ENCODE measurements at regions not wholly inside any gene's neighbourhood (a gene's known extent, or its start where the extent isn't known, plus 50 kb on each side); places are given as distances from the start of the nearest gene placed in this dataset.

DNA sequence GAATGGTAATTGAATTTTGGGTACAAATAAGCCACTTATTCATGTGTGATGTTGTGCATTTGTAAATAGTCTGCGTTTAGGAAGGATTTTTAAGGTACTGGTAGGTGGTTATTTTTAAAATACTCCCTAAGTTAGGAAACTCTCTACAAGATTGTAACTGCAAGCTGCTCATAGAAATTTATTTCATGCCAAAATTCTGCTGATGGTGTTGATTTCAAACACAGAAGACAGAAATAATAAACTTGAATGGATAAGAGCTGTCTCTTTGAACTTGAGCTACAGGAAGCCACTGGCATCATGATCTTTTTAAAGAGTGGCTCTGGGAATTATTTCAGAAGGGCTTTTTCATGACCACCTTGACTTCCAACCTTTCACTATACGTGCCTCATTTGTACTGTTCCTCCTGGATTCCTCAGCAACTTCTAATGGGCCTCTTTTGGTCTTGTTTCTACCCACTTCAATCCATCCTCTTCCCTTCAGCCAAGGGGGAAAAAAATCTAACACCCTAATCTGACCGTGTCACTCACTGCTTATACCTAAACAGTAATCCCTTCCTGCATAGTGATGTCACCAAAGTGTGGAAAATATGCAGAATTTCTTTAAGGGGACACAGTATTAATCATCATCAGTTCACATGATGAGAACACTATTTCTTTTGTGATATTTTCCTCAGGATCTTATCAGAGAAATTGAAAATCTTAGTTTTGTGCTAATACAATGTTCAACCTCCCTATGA is 113.6 kb downstream of the PFDN4 start:
- intact Hi-C loops (cut with DNase I) = no loop called here
- no peak for DNase-seq (ENCODE audit: missing footprints)
- ATAC-seq = no peak

DNA sequence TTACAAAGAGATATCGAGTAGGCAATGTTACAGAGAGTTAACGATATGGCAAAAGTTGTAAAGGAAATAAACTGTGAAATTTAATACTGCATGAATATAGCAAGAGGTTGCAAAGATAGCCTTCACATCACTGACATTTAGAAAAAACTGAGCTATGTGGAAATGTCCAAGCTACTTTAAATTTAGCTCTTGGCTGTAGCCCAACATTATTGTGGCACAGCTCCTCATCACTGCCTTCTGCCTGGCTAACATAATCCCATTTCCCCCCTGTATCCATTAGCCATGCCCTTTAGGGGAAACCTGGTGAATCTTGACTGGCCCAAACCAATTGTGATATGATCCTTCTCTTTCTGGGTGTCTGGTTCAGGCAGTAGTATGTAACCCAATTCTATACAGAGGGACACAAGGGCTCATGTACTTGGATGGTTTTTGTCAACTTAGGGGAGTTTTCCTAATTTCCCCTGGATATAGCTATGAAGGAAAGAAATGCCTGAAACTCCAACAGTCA is 115.4 kb downstream of the PFDN4 start:
- DNase-seq (ENCODE audit: missing footprints) = no peak
- intact Hi-C loops (cut with DNase I) = no loop called here
- no peak for ATAC-seq

GRCh38 chr20:54324041-54324440 is 116.2 kb downstream of the PFDN4 start:
- no peak for DNase-seq (ENCODE audit: missing footprints)
- intact Hi-C loops (cut with DNase I) = no loop called here
- ATAC-seq = no peak

GRCh38 chr20:54324652-54325285 is 116.9 kb downstream of the PFDN4 start:
- intact Hi-C loops (cut with DNase I) = no loop called here
- no peak for DNase-seq (ENCODE audit: missing footprints)
- ATAC-seq = no peak

GRCh38 chr20:54335299-54335698 is 127.4 kb downstream of the PFDN4 start:
- ATAC-seq (no peak), DNase-seq (ENCODE audit: missing footprints) (no peak)
- intact Hi-C loops (cut with DNase I) = no loop called here

- intact Hi-C loops (cut with DNase I) = no loop called here
- DNase-seq (ENCODE audit: missing footprints) (no peak), ATAC-seq (no peak)
Measured at GRCh38 chr20:54337144-54337543, 129.3 kb downstream of the PFDN4 start.

DNA sequence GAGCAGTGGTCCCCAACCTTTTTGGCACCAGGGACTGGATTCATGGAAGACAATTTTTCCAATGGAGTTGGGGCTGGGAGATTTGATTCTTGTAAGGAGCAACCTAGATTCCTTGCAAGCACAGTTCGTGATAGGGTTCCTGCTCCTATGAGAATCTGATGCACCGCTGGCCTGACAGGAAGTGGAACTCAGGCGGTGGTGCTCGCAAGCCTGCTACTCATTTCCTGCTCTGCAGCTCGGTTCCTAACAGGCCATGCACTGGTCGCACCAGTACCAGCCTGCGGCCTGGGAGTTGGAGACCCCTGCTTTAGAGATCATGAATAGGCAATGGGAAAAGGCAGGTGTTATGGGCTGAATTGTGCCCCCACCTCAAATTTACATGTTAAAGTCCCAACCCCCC is 131.2 kb downstream of the PFDN4 start:
- DNase-seq (ENCODE audit: missing footprints) (no peak), ATAC-seq (no peak)
- intact Hi-C loops (cut with DNase I) = no loop called here

- ATAC-seq = no peak
- no peak for DNase-seq (ENCODE audit: missing footprints)
- intact Hi-C loops (cut with DNase I) = no loop called here
Measured at GRCh38 chr20:54340206-54340605, 132.3 kb downstream of the PFDN4 start.

GRCh38 chr20:54340667-54341081 is 132.8 kb downstream of the PFDN4 start:
- no peak for ATAC-seq
- intact Hi-C loops (cut with DNase I) = no loop called here
- DNase-seq (ENCODE audit: missing footprints) = no peak

GRCh38 chr20:54342258-54342920 is 133.0 kb upstream of the DOK5 start:
- no peak for DNase-seq (ENCODE audit: missing footprints)
- intact Hi-C loops (cut with DNase I) = no loop called here
- no peak for ATAC-seq

GRCh38 chr20:54343099-54343498 is 132.3 kb upstream of the DOK5 start:
- no peak for ATAC-seq
- no peak for DNase-seq (ENCODE audit: missing footprints)
- intact Hi-C loops (cut with DNase I) = no loop called here

DNA sequence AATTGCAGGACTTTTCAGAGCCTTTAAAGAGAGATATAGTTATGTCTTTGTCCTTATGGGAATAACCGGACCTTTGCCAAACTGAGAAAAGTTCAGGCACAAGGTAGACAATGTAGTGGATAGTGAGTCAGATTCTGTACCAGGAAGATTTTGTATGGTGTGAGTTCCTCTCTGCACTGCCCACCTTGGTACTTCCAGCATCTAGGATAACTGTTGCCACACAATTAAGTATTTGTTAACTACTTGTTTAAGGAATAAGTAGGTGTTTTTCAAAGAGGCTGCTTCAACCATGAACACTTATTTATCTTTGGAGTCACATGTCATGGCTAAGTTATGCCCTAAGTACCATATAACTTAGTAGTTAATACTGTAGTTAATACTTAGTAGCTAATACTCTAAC is 131.8 kb upstream of the DOK5 start:
- ATAC-seq (no peak), DNase-seq (ENCODE audit: missing footprints) (no peak)
- intact Hi-C loops (cut with DNase I) = no loop called here

- intact Hi-C loops (cut with DNase I) = no loop called here
- DNase-seq (ENCODE audit: missing footprints) (no peak), ATAC-seq (no peak)
Measured at GRCh38 chr20:54344832-54345231, 130.6 kb upstream of the DOK5 start.

DNA sequence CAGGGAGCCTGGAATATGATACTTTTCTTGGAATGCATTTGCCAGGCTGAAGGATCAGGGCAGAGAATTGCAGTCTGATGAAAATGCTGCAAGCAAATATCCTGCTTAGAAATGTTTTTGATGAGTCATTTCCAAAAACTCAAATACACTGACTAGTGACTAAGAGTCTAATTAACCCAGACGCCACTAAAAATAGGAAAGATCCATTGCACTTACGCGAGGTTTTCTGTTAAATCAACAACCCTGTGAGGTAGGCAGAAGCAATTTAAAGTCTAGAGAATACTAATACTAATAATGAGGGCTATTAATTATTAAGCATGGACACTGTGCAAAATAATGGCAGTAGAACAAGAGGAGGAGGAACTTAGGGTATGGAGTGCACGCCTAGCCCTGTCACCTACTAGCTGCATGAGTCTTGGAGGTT is 130.1 kb upstream of the DOK5 start:
- no peak for ATAC-seq

DNA sequence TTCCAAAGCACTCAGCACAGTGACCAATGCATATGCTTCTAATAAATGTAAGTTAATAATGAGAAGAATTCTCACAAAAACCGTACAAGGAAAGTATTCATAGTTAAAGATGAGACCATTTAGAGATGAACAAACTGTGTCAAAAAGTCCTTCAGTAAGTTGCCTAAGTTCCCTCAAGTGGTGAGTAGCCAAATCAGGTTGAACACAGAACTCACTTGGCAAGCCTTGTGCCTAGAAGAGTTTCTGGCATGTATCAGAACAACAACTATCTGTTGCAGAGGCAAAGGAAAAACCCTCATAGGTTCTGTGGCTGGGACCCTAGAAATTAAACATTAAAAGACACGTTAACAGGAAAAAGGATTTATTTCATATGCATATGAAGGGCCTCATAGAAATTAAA is 129.6 kb upstream of the DOK5 start:
- DNase-seq (ENCODE audit: missing footprints) (no peak), ATAC-seq (no peak)
- intact Hi-C loops (cut with DNase I) = no loop called here

More for the DNA sequence above, 130.1 kb upstream of the DOK5 start:
- intact Hi-C loops (cut with DNase I) = no loop called here
- no peak for DNase-seq (ENCODE audit: missing footprints)

GRCh38 chr20:54346276-54346675 is 129.1 kb upstream of the DOK5 start:
- intact Hi-C loops (cut with DNase I) = no loop called here
- no peak for DNase-seq (ENCODE audit: missing footprints)
- ATAC-seq = no peak

- intact Hi-C loops (cut with DNase I) = no loop called here
- no peak for DNase-seq (ENCODE audit: missing footprints)
- no peak for ATAC-seq
Measured at GRCh38 chr20:54347166-54347833, 128.1 kb upstream of the DOK5 start.

DNA sequence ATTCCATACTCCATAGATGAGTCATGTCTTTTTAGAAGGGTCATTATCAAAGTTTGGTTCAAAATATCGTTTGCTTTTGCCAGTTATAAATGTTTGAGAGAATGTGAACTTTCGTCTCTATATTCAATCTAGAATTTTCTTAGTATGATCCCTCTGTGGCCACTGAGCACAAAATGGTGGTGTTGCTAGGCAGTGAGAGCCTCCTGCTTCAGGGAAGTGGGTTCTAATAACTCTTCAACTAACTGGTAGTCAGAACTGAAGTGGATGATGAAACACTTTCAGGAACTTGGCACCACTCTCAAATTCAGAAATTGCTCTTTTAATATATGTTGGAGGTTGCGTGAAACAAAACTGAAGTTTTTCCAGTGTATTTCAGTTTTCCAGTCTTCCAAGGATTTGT is 125.0 kb upstream of the DOK5 start:
- ATAC-seq (no peak), DNase-seq (ENCODE audit: missing footprints) (no peak)
- intact Hi-C loops (cut with DNase I) = no loop called here

GRCh38 chr20:54351371-54352136 is 123.8 kb upstream of the DOK5 start:
- intact Hi-C loops (cut with DNase I) = no loop called here
- DNase-seq (ENCODE audit: missing footprints) (no peak), ATAC-seq (no peak)
